PFSK-1 (cell line): ENCODE measurements at regions not wholly inside any gene's neighbourhood (a gene's known extent, or its start where the extent isn't known, plus 50 kb on each side); places are given as distances from the start of the nearest gene placed in this dataset.

ENCODE experiments used
- POLR2AphosphoS5 ChIP-seq: IDR thresholded peaks from 2 replicates; pipeline ENCODE4 v1.6.1; 2012; ENCODE audit warnings: low read depth, mild to moderate bottlenecking, control low read depth, low read length, moderate library complexity
- SIN3A ChIP-seq: IDR thresholded peaks from 2 replicates; pipeline ENCODE4 v1.6.1; 2012; ENCODE audit warnings: mild to moderate bottlenecking, low read length, moderate library complexity, borderline replicate concordance; ENCODE audit not compliant: insufficient read depth
- TAF1 ChIP-seq: IDR thresholded peaks from 2 replicates; pipeline ENCODE4 v1.6.1; 2012; ENCODE audit warnings: low read length, control low read depth, borderline replicate concordance; ENCODE audit not compliant: insufficient read depth

DNA sequence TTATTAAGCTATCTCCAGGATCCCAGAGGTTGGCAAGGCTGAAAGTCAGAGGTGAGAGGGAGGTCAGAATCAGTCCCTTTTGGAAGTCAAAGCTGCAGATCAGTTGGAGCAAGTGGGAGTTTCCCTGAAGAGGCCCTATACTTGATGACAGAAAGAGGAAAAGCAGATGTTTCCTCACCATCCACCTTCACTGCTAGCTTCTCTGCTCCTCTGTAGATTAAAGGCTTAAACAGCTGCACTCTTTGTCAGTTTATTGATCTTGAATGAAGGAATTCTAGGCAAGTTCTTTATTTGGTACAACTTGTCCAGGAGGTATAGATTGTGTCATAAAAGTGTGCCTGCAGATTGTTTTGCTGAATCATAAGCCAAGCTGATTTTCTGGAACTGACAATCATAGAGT, 408.2 kb upstream of the TGFBR2 start:
- TF ChIP-seq TAF1 (no peak), POLR2AphosphoS5 (no peak), SIN3A (no peak)
